Body of pancreas (tissue), 4 donors: ENCODE measurements at regions not wholly inside any gene's neighbourhood (a gene's known extent, or its start where the extent isn't known, plus 50 kb on each side); places are given as distances from the start of the nearest gene placed in this dataset.

Experiments used
- ATAC-seq: fragments of 150-250 bp; one replicate; pipeline ENCODE4 v1.9.1; 2016
- DNase-seq, 4 donors: peaks; one replicate each; pipeline ENCODE4 v3.0.0-alpha.2; 2019
- H3K27ac ChIP-seq, 4 donors: fragments of 200-600 bp; sonication (generic); 1 replicate in 3 of 4; 2 replicates in 1 of 4; pipeline versions ENCODE4 v1.5.1 to v1.6.1; 2016 to 2019; ENCODE audit warnings: mild to moderate bottlenecking in 1 of 4, mixed read lengths in 1 of 4, moderate library complexity in 1 of 4
- H3K27me3 ChIP-seq, 2 donors: fragments of 200-600 bp; sonication (generic); one replicate each; pipeline ENCODE4 v1.6.0; 2016; ENCODE audit warnings: mild to moderate bottlenecking in 1 of 2
- H3K36me3 ChIP-seq, 2 donors: fragments of 200-600 bp; sonication (generic); replicated peaks in 1 of 2; 2 replicates each; pipeline ENCODE4 v1.5.1; 2016; ENCODE audit warnings: low read depth in 2 of 2; ENCODE audit not compliant: insufficient read depth in 1 of 2
- H3K4me1 ChIP-seq: fragments of 200-600 bp; sonication (generic); one replicate; pipeline ENCODE4 v1.6.0; 2016
- H3K4me3 ChIP-seq, 2 donors: fragments of 200-600 bp; sonication (generic); 1 replicate in 1 of 2; 2 replicates in 1 of 2; pipeline ENCODE4 v1.5.1; 2016 to 2019
- H3K9me3 ChIP-seq, 3 donors: fragments of 200-600 bp; sonication (generic); 1 replicate in 2 of 3; 2 replicates in 1 of 3; pipeline ENCODE4 v1.5.1; 2016
- POLR2A ChIP-seq, 3 donors: fragments of 450-650 bp; IDR thresholded peaks; one replicate each; pipeline ENCODE4 v1.6.1; 2016; ENCODE audit warnings: antibody characterized with exemption in 3 of 3, mild to moderate bottlenecking in 2 of 3
- WGBS, 2 donors: methylation state at CpG; one replicate each; pipeline ENCODE4 v1.1.5; 2017; 5-methylcytosine and 5-hydroxymethylcytosine counted together
- intact Hi-C: fragments of 100-400 bp; cut with DNase I; formaldehyde crosslinking; loops from one replicate; pipeline ENCODE4 v1.15.1; 2023
- TF ChIP-seq, protein P1 (sequence below), 7 experiments: fragments of 450-650 bp in 4 of 7; fragments of 200-600 bp in 3 of 7; sonication (generic) in 3 of 7; IDR thresholded peaks; one replicate each; pipeline ENCODE4 v1.5.1; 2016 to 2019; ENCODE audit warnings: antibody characterized with exemption in 7 of 7

GRCh38 chr21:35233756-35234155 lies 184.7 kb upstream of the RUNX1 start:
- no peaks in the 10 kb centered on the region for H3K36me3 ChIP-seq
- DNase-seq: no peak
- H3K4me3 ChIP-seq: no peak overlapping the region
- no peaks in the 10 kb centered on the region for H3K4me1 ChIP-seq
- peaks cover 0 to 5% (median 0%) of the 10 kb centered on the region in 3 donors for H3K9me3 ChIP-seq
- no peak for TF ChIP-seq POLR2A (IDR thresholded peaks at IDR 0.05)
- TF ChIP-seq, protein P1, sequence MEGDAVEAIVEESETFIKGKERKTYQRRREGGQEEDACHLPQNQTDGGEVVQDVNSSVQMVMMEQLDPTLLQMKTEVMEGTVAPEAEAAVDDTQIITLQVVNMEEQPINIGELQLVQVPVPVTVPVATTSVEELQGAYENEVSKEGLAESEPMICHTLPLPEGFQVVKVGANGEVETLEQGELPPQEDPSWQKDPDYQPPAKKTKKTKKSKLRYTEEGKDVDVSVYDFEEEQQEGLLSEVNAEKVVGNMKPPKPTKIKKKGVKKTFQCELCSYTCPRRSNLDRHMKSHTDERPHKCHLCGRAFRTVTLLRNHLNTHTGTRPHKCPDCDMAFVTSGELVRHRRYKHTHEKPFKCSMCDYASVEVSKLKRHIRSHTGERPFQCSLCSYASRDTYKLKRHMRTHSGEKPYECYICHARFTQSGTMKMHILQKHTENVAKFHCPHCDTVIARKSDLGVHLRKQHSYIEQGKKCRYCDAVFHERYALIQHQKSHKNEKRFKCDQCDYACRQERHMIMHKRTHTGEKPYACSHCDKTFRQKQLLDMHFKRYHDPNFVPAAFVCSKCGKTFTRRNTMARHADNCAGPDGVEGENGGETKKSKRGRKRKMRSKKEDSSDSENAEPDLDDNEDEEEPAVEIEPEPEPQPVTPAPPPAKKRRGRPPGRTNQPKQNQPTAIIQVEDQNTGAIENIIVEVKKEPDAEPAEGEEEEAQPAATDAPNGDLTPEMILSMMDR (IDR thresholded peaks at IDR 0.05): no peak
- no peak overlapping the region for H3K27ac ChIP-seq
- ATAC-seq: no peak
- intact Hi-C loops: no loop called here
- H3K27me3 ChIP-seq: peaks cover 0 to 4% of the 10 kb centered on the region in 2 donors
- WGBS, 2 donors: 75 to 83% methylated on average over 3 of the region's 3 CpGs

GRCh38 chr21:35232545-35233176 lies 183.6 kb upstream of the RUNX1 start:
- ATAC-seq: peak; percentile 68
- no peak for TF ChIP-seq POLR2A (IDR thresholded peaks at IDR 0.05)
- TF ChIP-seq, protein P1 (IDR thresholded peaks at IDR 0.05): no peak
- H3K27ac ChIP-seq: peak overlapping the region in 1 of 4 donors; percentile 2
- no peaks in the 10 kb centered on the region for H3K4me1 ChIP-seq
- peaks cover 0 to 4% of the 10 kb centered on the region in 2 donors for H3K27me3 ChIP-seq
- DNase-seq: peak in 3 of 4 donors; percentile 17 to 45 (median 36)
- peaks cover 0 to 5% (median 0%) of the 10 kb centered on the region in 3 donors for H3K9me3 ChIP-seq
- intact Hi-C loops: no loop called here
- WGBS, 2 donors: 26 to 34% methylated on average over 11 of the region's 11 CpGs
- H3K4me3 ChIP-seq: no peak overlapping the region
- no peaks in the 10 kb centered on the region for H3K36me3 ChIP-seq

- peaks cover 0 to 4% of the 10 kb centered on the region in 2 donors for H3K27me3 ChIP-seq
- H3K4me1 ChIP-seq: no peaks in the 10 kb centered on the region
- no peaks in the 10 kb centered on the region for H3K36me3 ChIP-seq
- 71 to 81% methylated on average over 2 of the region's 2 CpGs for WGBS, 2 donors
- H3K4me3 ChIP-seq: no peak overlapping the region
- no peak for DNase-seq
- no peak for ATAC-seq
- peaks cover 0 to 3% (median 0%) of the 10 kb centered on the region in 3 donors for H3K9me3 ChIP-seq
- no peak for TF ChIP-seq POLR2A (IDR thresholded peaks at IDR 0.05)
- TF ChIP-seq, protein P1 (IDR thresholded peaks at IDR 0.05): no peak
- no peak overlapping the region for H3K27ac ChIP-seq
- intact Hi-C loops: no loop called here
Observed at GRCh38 chr21:35231090-35231489, 182.0 kb upstream of the RUNX1 start.

GRCh38 chr21:35229290-35229689 lies 180.2 kb upstream of the RUNX1 start:
- intact Hi-C loops: no loop called here
- Histone ChIP-seq H3K36me3 (no peaks in the 10 kb centered on the region), H3K4me1 (no peaks in the 10 kb centered on the region), H3K4me3 (no peak overlapping the region), H3K9me3 (no peaks in the 10 kb centered on the region), H3K27ac (no peak overlapping the region), H3K27me3 (peaks cover 0 to under 1% of the 10 kb centered on the region in 2 donors)
- ATAC-seq (no peak), DNase-seq (no peak)
- TF ChIP-seq, protein P1 (IDR thresholded peaks at IDR 0.05): no peak
- no peak for TF ChIP-seq POLR2A (IDR thresholded peaks at IDR 0.05)
- 37 to 46% methylated on average over 3 of the region's 3 CpGs for WGBS, 2 donors

- WGBS, 2 donors: 81 to 85% methylated on average over 5 of the region's 5 CpGs
- Histone ChIP-seq H3K4me3 (no peak overlapping the region), H3K36me3 (no peaks in the 10 kb centered on the region), H3K4me1 (no peaks in the 10 kb centered on the region), H3K27ac (no peak overlapping the region), H3K9me3 (no peaks in the 10 kb centered on the region), H3K27me3 (no peaks in the 10 kb centered on the region)
- no peak for ATAC-seq
- intact Hi-C loops: no loop called here
- TF ChIP-seq POLR2A (IDR thresholded peaks at IDR 0.05): no peak
- TF ChIP-seq, protein P1 (IDR thresholded peaks at IDR 0.05): no peak
- DNase-seq: no peak
Observed at GRCh38 chr21:35227786-35228185, 178.7 kb upstream of the RUNX1 start.
